A549 (cell line): ENCODE measurements at regions not wholly inside any gene's neighbourhood (a gene's known extent, or its start where the extent isn't known, plus 50 kb on each side); places are given as distances from the start of the nearest gene placed in this dataset.

Experiments used
- ATAC-seq, 2 experiments: fragments of 200-7000 bp in 1 of 2; fragments of >200 bp in 1 of 2; cut with Nextera tagmentation in 1 of 2; cut with Tn5 transposase in 1 of 2; 3 replicates each; pipeline versions ENCODE4 v1.8.0 to v1.9.1; 2018 to 2020; ENCODE audit warnings: mild to moderate bottlenecking in 1 of 2, moderate library complexity in 1 of 2
- CTCF ChIA-PET: fragments of 300-600 bp; sonication (Branson Sonifier 250); formaldehyde crosslinking; extraction: SDS; loops from one replicate; lab custom pipeline; 2021; ENCODE audit warnings: antibody characterized with exemption, inconsistent platforms; lab: Yijun Ruan, JAX
- POLR2A ChIA-PET: fragments of 350-600 bp; formaldehyde crosslinking; extraction: SDS; loops from one replicate; lab custom pipeline; 2021; ENCODE audit warnings: antibody characterized with exemption, inconsistent platforms; lab: Yijun Ruan, JAX
- DNase-seq, 2 experiments: peaks; one replicate each; pipeline versions ENCODE4 v3.0.0 to v3.0.0-alpha.2; 2011 to 2016; ENCODE audit warnings: low read depth in 1 of 2, low spot score in 1 of 2
- FAIRE-seq: peaks from 2 replicates; lab custom pipeline; 2011; peaks lifted over from hg19 to GRCh38; lab: Jason Lieb, UNC
- H3K27ac ChIP-seq, 2 experiments: fragments of >200 bp; sonication (Bioruptor Twin); formaldehyde crosslinking; 3 replicates each; pipeline ENCODE4 v1.5.1; 2016 to 2017
- H3K4me1 ChIP-seq: fragments of >200 bp; sonication (Bioruptor Twin); formaldehyde crosslinking; 3 replicates; pipeline ENCODE4 v1.6.1; 2016
- H3K4me2 ChIP-seq: fragments of >200 bp; sonication (Bioruptor Twin); formaldehyde crosslinking; 3 replicates; pipeline ENCODE4 v1.6.1; 2016
- H3K4me3 ChIP-seq: fragments of >200 bp; sonication (Bioruptor Twin); formaldehyde crosslinking; 3 replicates; pipeline ENCODE4 v1.5.1; 2016
- H3K9me3 ChIP-seq: fragments of >200 bp; sonication (Bioruptor Twin); formaldehyde crosslinking; 3 replicates; pipeline ENCODE4 v1.6.1; 2016
- CBX2 ChIP-seq: fragments of 200-600 bp; sonication (generic); IDR thresholded peaks from 2 replicates; pipeline ENCODE4 v1.6.1; 2016; ENCODE audit warnings: low read depth, mild to moderate bottlenecking, borderline replicate concordance
- EP300 ChIP-seq, 2 experiments: fragments of >200 bp; sonication (Bioruptor Twin); formaldehyde crosslinking; IDR thresholded peaks; 2 replicates in 1 of 2; 3 replicates in 1 of 2; pipeline ENCODE4 v1.6.1; 2016 to 2017
- HEYL ChIP-seq: fragments of 250-450 bp; sonication (Bioruptor Pico); IDR thresholded peaks from 2 replicates; pipeline ENCODE4 v1.8.0; 2021; ENCODE audit warnings: mild to moderate bottlenecking, moderate library complexity
- HOXB5 ChIP-seq: fragments of 250-450 bp; sonication (Bioruptor Pico); IDR thresholded peaks from 2 replicates; pipeline ENCODE4 v1.5.0; 2020; ENCODE audit warnings: mild to moderate bottlenecking, moderate library complexity
- KDM5A ChIP-seq: fragments of 200-600 bp; sonication (generic); IDR thresholded peaks from 2 replicates; pipeline ENCODE4 v1.6.1; 2016; ENCODE audit warnings: antibody characterized with exemption, mild to moderate bottlenecking
- PHF8 ChIP-seq: fragments of 200-600 bp; sonication (generic); IDR thresholded peaks from 2 replicates; pipeline ENCODE4 v1.6.1; 2016; ENCODE audit warnings: low read depth, mild to moderate bottlenecking, antibody characterized with exemption, moderate library complexity, borderline replicate concordance
- POLR2AphosphoS2 ChIP-seq: conservative IDR thresholded peaks from 2 replicates; pipeline ENCODE4 v1.6.1; 2012; ENCODE audit warnings: low read length, improper control_type of control experiment, inconsistent platforms
- RAD21 ChIP-seq, 2 experiments: fragments of >200 bp in 1 of 2; sonication (Bioruptor Twin) in 1 of 2; formaldehyde crosslinking in 1 of 2; IDR thresholded peaks in 1 of 2; conservative IDR thresholded peaks in 1 of 2; 2 replicates in 1 of 2; 3 replicates in 1 of 2; pipeline ENCODE4 v1.6.1; 2012 to 2018; ENCODE audit warnings: inconsistent platforms in 1 of 2
- RNF2 ChIP-seq: fragments of 200-600 bp; sonication (generic); IDR thresholded peaks from 2 replicates; pipeline ENCODE4 v1.6.1; 2016; ENCODE audit warnings: low read depth, mild to moderate bottlenecking, antibody characterized with exemption, moderate library complexity, borderline replicate concordance
- ZSCAN20 ChIP-seq: fragments of 250-450 bp; sonication (Bioruptor Pico); IDR thresholded peaks from 2 replicates; pipeline ENCODE4 v1.8.0; 2022; ENCODE audit warnings: mild to moderate bottlenecking, moderate library complexity
- WGBS: methylation state at CpG from one replicate; pipeline ENCODE4 v1.1.6; 2017; ENCODE audit errors: missing lambda C conversion rate; 5-methylcytosine and 5-hydroxymethylcytosine counted together
- TF ChIP-seq, protein P1 (sequence below): fragments of >200 bp; sonication (Bioruptor Twin); formaldehyde crosslinking; IDR thresholded peaks from 3 replicates; pipeline ENCODE4 v1.5.1; 2016
- TF ChIP-seq, protein P2 (sequence below): fragments of 200-600 bp; sonication (generic); IDR thresholded peaks from 2 replicates; pipeline ENCODE4 v1.6.1; 2016; ENCODE audit warnings: antibody characterized with exemption, mild to moderate bottlenecking, moderate library complexity
- TF ChIP-seq, protein P3 (sequence below): fragments of 250-450 bp; sonication (Bioruptor Pico); IDR thresholded peaks from 2 replicates; pipeline ENCODE4 v1.5.0; 2020; ENCODE audit warnings: low read depth, mild to moderate bottlenecking, moderate library complexity
- TF ChIP-seq, protein P4 (sequence below): fragments of >200 bp; sonication (Bioruptor Twin); formaldehyde crosslinking; IDR thresholded peaks from 3 replicates; pipeline ENCODE4 v1.6.1; 2016
- TF ChIP-seq, protein P5 (sequence below): IDR thresholded peaks from 2 replicates; pipeline ENCODE4 v1.6.1; 2012
- TF ChIP-seq, protein P6 (sequence below): IDR thresholded peaks from 2 replicates; pipeline ENCODE4 v1.6.1; 2012; ENCODE audit warnings: low read depth, borderline replicate concordance
- TF ChIP-seq, protein P7 (sequence below): fragments of 150-350 bp; IDR thresholded peaks from 2 replicates; pipeline ENCODE4 v1.6.1; 2014; ENCODE audit warnings: low read depth, mild to moderate bottlenecking, low read length
- TF ChIP-seq, protein P8 (sequence below): fragments of 250-450 bp; sonication (Bioruptor Pico); IDR thresholded peaks from 2 replicates; pipeline ENCODE4 v1.5.0; 2021; ENCODE audit warnings: mild to moderate bottlenecking, moderate library complexity, borderline replicate concordance

DNA sequence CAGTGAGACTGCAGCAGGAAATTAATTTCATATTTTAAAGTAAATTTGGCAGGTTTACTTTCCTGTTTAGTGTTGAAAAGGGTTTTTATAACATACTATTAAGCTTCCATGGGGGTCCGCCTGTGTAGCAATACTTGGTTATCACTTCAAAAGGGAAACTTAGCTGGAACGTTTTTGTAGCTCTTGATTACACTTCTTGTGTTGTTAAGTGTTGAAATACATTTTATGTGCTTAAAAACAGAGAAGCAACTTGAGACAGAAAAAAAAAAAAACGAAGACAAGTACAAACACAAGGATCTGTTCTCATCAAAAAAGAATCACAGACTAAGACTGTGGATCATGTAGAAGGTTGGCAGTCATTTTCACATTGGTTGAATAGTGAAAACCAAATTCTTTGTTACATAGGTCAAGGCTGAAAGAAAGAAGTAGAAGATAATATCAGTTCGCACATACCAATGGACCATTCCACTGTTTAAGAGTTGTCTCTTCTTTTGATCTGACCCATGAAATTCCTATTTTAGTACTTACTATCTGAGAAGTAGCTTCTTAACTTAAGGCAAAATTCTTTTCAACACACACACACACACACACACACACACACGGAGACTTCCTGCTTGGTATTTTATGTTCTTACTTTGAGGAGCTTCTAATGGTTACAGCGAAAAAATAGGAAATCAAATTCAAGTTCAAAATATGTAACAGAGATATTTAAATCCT, 113.9 kb upstream of the SLC35B3 start:
- H3K9me3 ChIP-seq = no peaks in the 10 kb centered on the region
- CTCF ChIA-PET = interaction anchor here (1.7 kb wide), 1 partner anchor 10 kb away, joined by 5 read pairs; no protein-coding TSS in a partner anchor
- no peak overlapping the region for H3K4me2 ChIP-seq
- no peaks in the 10 kb centered on the region for H3K4me1 ChIP-seq
- 25% methylated on average over 6 of the region's 6 CpGs for WGBS
- no peak for ATAC-seq
- DNase-seq = no peak
- no peak overlapping the region for H3K4me3 ChIP-seq
- TF ChIP-seq, protein P1, sequence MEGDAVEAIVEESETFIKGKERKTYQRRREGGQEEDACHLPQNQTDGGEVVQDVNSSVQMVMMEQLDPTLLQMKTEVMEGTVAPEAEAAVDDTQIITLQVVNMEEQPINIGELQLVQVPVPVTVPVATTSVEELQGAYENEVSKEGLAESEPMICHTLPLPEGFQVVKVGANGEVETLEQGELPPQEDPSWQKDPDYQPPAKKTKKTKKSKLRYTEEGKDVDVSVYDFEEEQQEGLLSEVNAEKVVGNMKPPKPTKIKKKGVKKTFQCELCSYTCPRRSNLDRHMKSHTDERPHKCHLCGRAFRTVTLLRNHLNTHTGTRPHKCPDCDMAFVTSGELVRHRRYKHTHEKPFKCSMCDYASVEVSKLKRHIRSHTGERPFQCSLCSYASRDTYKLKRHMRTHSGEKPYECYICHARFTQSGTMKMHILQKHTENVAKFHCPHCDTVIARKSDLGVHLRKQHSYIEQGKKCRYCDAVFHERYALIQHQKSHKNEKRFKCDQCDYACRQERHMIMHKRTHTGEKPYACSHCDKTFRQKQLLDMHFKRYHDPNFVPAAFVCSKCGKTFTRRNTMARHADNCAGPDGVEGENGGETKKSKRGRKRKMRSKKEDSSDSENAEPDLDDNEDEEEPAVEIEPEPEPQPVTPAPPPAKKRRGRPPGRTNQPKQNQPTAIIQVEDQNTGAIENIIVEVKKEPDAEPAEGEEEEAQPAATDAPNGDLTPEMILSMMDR = no peak
- no peak for TF ChIP-seq PHF8
- no peak for TF ChIP-seq HOXB5 (CRISPR knock-in tag)
- no peak for TF ChIP-seq RNF2
- TF ChIP-seq, protein P2, sequence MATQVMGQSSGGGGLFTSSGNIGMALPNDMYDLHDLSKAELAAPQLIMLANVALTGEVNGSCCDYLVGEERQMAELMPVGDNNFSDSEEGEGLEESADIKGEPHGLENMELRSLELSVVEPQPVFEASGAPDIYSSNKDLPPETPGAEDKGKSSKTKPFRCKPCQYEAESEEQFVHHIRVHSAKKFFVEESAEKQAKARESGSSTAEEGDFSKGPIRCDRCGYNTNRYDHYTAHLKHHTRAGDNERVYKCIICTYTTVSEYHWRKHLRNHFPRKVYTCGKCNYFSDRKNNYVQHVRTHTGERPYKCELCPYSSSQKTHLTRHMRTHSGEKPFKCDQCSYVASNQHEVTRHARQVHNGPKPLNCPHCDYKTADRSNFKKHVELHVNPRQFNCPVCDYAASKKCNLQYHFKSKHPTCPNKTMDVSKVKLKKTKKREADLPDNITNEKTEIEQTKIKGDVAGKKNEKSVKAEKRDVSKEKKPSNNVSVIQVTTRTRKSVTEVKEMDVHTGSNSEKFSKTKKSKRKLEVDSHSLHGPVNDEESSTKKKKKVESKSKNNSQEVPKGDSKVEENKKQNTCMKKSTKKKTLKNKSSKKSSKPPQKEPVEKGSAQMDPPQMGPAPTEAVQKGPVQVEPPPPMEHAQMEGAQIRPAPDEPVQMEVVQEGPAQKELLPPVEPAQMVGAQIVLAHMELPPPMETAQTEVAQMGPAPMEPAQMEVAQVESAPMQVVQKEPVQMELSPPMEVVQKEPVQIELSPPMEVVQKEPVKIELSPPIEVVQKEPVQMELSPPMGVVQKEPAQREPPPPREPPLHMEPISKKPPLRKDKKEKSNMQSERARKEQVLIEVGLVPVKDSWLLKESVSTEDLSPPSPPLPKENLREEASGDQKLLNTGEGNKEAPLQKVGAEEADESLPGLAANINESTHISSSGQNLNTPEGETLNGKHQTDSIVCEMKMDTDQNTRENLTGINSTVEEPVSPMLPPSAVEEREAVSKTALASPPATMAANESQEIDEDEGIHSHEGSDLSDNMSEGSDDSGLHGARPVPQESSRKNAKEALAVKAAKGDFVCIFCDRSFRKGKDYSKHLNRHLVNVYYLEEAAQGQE = no peak
- TF ChIP-seq, protein P3, sequence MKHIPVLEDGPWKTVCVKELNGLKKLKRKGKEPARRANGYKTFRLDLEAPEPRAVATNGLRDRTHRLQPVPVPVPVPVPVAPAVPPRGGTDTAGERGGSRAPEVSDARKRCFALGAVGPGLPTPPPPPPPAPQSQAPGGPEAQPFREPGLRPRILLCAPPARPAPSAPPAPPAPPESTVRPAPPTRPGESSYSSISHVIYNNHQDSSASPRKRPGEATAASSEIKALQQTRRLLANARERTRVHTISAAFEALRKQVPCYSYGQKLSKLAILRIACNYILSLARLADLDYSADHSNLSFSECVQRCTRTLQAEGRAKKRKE = no peak
- TF ChIP-seq EP300 (IDR thresholded peaks at IDR 0.05) = no peak
- TF ChIP-seq ZSCAN20 (CRISPR knock-in tag) = no peak
- no peak for TF ChIP-seq RAD21 (conservative IDR thresholded peaks at IDR 0.05 in 1 of 2, IDR thresholded peaks at IDR 0.05 in 1 of 2)
- no peak overlapping the region for H3K27ac ChIP-seq
- POLR2A ChIA-PET = no interaction called here
- no peak for FAIRE-seq

DNA sequence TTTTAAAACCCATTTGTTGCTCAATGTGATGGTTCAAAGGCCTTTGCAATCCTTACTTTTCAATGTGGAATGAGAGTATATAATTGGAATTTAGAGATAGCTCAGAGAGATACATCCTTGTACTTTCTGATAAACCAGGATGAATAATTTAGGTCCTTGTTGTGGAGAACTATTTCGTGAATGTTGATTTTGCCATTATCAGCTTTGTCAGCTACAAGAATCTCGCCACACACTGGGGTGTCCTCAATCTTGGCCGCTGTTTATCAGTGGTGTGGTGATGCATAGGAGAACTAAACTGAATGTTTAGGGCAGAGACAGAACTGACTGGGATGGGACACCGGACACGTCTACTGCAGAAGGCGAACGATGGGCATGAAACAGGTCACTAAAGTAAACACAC, 111.2 kb upstream of the SLC35B3 start:
- WGBS = 57% methylated on average over 7 of the region's 7 CpGs
- TF ChIP-seq, protein P4, sequence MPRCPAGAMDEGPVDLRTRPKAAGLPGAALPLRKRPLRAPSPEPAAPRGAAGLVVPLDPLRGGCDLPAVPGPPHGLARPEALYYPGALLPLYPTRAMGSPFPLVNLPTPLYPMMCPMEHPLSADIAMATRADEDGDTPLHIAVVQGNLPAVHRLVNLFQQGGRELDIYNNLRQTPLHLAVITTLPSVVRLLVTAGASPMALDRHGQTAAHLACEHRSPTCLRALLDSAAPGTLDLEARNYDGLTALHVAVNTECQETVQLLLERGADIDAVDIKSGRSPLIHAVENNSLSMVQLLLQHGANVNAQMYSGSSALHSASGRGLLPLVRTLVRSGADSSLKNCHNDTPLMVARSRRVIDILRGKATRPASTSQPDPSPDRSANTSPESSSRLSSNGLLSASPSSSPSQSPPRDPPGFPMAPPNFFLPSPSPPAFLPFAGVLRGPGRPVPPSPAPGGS = no peak
- TF ChIP-seq CBX2 = no peak
- TF ChIP-seq POLR2AphosphoS2 = no peak
- TF ChIP-seq, protein P5, sequence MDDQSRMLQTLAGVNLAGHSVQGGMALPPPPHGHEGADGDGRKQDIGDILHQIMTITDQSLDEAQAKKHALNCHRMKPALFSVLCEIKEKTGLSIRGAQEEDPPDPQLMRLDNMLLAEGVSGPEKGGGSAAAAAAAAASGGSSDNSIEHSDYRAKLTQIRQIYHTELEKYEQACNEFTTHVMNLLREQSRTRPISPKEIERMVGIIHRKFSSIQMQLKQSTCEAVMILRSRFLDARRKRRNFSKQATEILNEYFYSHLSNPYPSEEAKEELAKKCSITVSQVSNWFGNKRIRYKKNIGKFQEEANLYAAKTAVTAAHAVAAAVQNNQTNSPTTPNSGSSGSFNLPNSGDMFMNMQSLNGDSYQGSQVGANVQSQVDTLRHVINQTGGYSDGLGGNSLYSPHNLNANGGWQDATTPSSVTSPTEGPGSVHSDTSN = no peak
- TF ChIP-seq, protein P6, sequence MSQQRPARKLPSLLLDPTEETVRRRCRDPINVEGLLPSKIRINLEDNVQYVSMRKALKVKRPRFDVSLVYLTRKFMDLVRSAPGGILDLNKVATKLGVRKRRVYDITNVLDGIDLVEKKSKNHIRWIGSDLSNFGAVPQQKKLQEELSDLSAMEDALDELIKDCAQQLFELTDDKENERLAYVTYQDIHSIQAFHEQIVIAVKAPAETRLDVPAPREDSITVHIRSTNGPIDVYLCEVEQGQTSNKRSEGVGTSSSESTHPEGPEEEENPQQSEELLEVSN = no peak
- TF ChIP-seq, protein P1 = no peak
- TF ChIP-seq, protein P7, sequence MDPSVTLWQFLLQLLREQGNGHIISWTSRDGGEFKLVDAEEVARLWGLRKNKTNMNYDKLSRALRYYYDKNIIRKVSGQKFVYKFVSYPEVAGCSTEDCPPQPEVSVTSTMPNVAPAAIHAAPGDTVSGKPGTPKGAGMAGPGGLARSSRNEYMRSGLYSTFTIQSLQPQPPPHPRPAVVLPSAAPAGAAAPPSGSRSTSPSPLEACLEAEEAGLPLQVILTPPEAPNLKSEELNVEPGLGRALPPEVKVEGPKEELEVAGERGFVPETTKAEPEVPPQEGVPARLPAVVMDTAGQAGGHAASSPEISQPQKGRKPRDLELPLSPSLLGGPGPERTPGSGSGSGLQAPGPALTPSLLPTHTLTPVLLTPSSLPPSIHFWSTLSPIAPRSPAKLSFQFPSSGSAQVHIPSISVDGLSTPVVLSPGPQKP = no peak
- no peak for TF ChIP-seq HEYL (CRISPR knock-in tag)
- TF ChIP-seq, protein P8, sequence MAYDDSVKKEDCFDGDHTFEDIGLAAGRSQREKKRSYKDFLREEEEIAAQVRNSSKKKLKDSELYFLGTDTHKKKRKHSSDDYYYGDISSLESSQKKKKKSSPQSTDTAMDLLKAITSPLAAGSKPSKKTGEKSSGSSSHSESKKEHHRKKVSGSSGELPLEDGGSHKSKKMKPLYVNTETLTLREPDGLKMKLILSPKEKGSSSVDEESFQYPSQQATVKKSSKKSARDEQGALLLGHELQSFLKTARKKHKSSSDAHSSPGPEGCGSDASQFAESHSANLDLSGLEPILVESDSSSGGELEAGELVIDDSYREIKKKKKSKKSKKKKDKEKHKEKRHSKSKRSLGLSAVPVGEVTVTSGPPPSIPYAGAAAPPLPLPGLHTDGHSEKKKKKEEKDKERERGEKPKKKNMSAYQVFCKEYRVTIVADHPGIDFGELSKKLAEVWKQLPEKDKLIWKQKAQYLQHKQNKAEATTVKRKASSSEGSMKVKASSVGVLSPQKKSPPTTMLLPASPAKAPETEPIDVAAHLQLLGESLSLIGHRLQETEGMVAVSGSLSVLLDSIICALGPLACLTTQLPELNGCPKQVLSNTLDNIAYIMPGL (CRISPR knock-in tag) = no peak
- no peak for TF ChIP-seq KDM5A

More for the DNA sequence above, 111.2 kb upstream of the SLC35B3 start:
- ATAC-seq = no peak
- no peaks in the 10 kb centered on the region for H3K4me1 ChIP-seq
- no peak overlapping the region for H3K4me3 ChIP-seq
- POLR2A ChIA-PET = no interaction called here
- no peak for FAIRE-seq
- DNase-seq = no peak
- H3K4me2 ChIP-seq = no peak overlapping the region
- H3K9me3 ChIP-seq = no peaks in the 10 kb centered on the region
- CTCF ChIA-PET = interaction anchor here (0.6 kb wide), 1 partner anchor 223 kb away, joined by 3 read pairs; no protein-coding TSS in a partner anchor
- H3K27ac ChIP-seq = no peak overlapping the region
